Caco-2 (cell line): ENCODE measurements at regions not wholly inside any gene's neighbourhood (a gene's known extent, or its start where the extent isn't known, plus 50 kb on each side); places are given as distances from the start of the nearest gene placed in this dataset.

Experiments
- BruUV-seq: library from RNA; stranded (reverse); fragments of 400-500 nt; replicated peaks from 2 replicates; lab custom pipeline; 2021; lab: Mats Ljungman, UMichigan
- CTCF ChIA-PET: fragments of 300-600 bp; sonication (Branson Sonifier 250); formaldehyde crosslinking; loops from one replicate; lab custom pipeline; 2022; ENCODE audit warnings: antibody characterized with exemption; lab: Charles Lee
- POLR2A ChIA-PET: fragments of 300-600 bp; sonication (Branson Sonifier 250); formaldehyde crosslinking; loops from one replicate; lab custom pipeline; 2022; ENCODE audit warnings: antibody characterized with exemption; lab: Charles Lee
- DNase-seq, 2 experiments: peaks; one replicate each; pipeline versions ENCODE4 v3.0.0 to v3.0.0-alpha.2; 2020 to 2022
- H3K27me3 ChIP-seq: replicated peaks from 2 replicates; pipeline ENCODE4 v1.6.0; 2011; ENCODE audit warnings: low read length; ENCODE audit not compliant: control insufficient read depth, insufficient read depth
- H3K36me3 ChIP-seq: 2 replicates; pipeline ENCODE4 v1.5.1; 2011; ENCODE audit warnings: low read length; ENCODE audit not compliant: control insufficient read depth, insufficient read depth
- H3K4me1 ChIP-seq: fragments of 250-450 bp; sonication (Bioruptor Pico); 2 replicates; pipeline ENCODE4 v1.5.1; 2020; ENCODE audit warnings: mild to moderate bottlenecking
- H3K4me3 ChIP-seq: 2 replicates; pipeline ENCODE4 v1.5.1; 2011; ENCODE audit warnings: low read depth, mild to moderate bottlenecking, control low read depth, low read length
- H3K9me3 ChIP-seq: fragments of 250-450 bp; sonication (Bioruptor Pico); 2 replicates; pipeline ENCODE4 v1.5.1; 2020; ENCODE audit warnings: mild to moderate bottlenecking, moderate library complexity
- H3K27ac Mint-ChIP-seq: one replicate; pipeline ENCODE4 v1.8.0; 2022; ENCODE audit warnings: mixed read lengths; ENCODE audit not compliant: unreplicated experiment
- H3K27me3 Mint-ChIP-seq: one replicate; pipeline ENCODE4 v1.8.0; 2022; ENCODE audit warnings: mixed read lengths; ENCODE audit not compliant: insufficient read depth, unreplicated experiment
- H3K36me3 Mint-ChIP-seq: one replicate; pipeline ENCODE4 v1.8.0; 2022; ENCODE audit warnings: mild to moderate bottlenecking, mixed read lengths; ENCODE audit not compliant: insufficient read depth, unreplicated experiment
- H3K4me1 Mint-ChIP-seq: one replicate; pipeline ENCODE4 v1.8.0; 2022; ENCODE audit warnings: low read depth, mixed read lengths; ENCODE audit not compliant: unreplicated experiment
- H3K4me3 Mint-ChIP-seq: one replicate; pipeline ENCODE4 v1.8.0; 2022; ENCODE audit warnings: mild to moderate bottlenecking, moderate library complexity, mixed read lengths; ENCODE audit not compliant: unreplicated experiment
- H3K9me3 Mint-ChIP-seq: one replicate; pipeline ENCODE4 v1.8.0; 2022; ENCODE audit warnings: mixed read lengths; ENCODE audit not compliant: unreplicated experiment
- intact Hi-C: fragments of 100-400 bp; cut with micrococcal nuclease; formaldehyde crosslinking; loops from one replicate; pipeline ENCODE4 v1.10.0; 2022; ENCODE audit not compliant: unreplicated experiment
- TF ChIP-seq, protein P1 (sequence below), 2 experiments: fragments of 200-600 bp in 1 of 2; IDR thresholded peaks; 1 replicate in 1 of 2; 2 replicates in 1 of 2; pipeline versions ENCODE4 v1.5.1 to v1.8.0; 2011 to 2022; ENCODE audit warnings: antibody characterized with exemption in 1 of 2, control low read depth in 1 of 2, inconsistent platforms in 1 of 2, low read depth in 1 of 2, low read length in 1 of 2, mild to moderate bottlenecking in 1 of 2, moderate library complexity in 1 of 2; ENCODE audit not compliant: insufficient read depth in 1 of 2, severe bottlenecking in 1 of 2, unreplicated experiment in 1 of 2

GRCh38 chr4:134024251-134024650 is 177.3 kb downstream of the PABPC4L start:
- Histone ChIP-seq H3K27me3 (no peaks in the 10 kb centered on the region), H3K4me3 (no peak overlapping the region), H3K36me3 (no peaks in the 10 kb centered on the region), H3K4me1 (no peaks in the 10 kb centered on the region), H3K9me3 (no peaks in the 10 kb centered on the region)
- BruUV-seq: no TSS peak
- ChIA-PET POLR2A (no interaction called here), CTCF (no interaction called here)
- Mint-ChIP-seq H3K36me3 (no peaks in the 10 kb centered on the region), H3K4me1 (no peaks in the 10 kb centered on the region), H3K27me3 (no peaks in the 10 kb centered on the region), H3K4me3 (no peak overlapping the region), H3K9me3 (no peaks in the 10 kb centered on the region), H3K27ac (no peak overlapping the region)
- intact Hi-C loops: loop anchor here (2.0 to 10.0 kb wide), 3 partner anchors 49 to 753 kb away; no protein-coding TSS in a partner anchor
- TF ChIP-seq, protein P1, sequence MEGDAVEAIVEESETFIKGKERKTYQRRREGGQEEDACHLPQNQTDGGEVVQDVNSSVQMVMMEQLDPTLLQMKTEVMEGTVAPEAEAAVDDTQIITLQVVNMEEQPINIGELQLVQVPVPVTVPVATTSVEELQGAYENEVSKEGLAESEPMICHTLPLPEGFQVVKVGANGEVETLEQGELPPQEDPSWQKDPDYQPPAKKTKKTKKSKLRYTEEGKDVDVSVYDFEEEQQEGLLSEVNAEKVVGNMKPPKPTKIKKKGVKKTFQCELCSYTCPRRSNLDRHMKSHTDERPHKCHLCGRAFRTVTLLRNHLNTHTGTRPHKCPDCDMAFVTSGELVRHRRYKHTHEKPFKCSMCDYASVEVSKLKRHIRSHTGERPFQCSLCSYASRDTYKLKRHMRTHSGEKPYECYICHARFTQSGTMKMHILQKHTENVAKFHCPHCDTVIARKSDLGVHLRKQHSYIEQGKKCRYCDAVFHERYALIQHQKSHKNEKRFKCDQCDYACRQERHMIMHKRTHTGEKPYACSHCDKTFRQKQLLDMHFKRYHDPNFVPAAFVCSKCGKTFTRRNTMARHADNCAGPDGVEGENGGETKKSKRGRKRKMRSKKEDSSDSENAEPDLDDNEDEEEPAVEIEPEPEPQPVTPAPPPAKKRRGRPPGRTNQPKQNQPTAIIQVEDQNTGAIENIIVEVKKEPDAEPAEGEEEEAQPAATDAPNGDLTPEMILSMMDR (IDR thresholded peaks at IDR 0.05; ENCODE audit: insufficient read depth in 1 of 2, low read depth in 1 of 2, low read length in 1 of 2, severe bottlenecking in 1 of 2, unreplicated experiment in 1 of 2): peak; percentile 43 to 44
- DNase-seq: peak; percentile 18 to 38

DNA sequence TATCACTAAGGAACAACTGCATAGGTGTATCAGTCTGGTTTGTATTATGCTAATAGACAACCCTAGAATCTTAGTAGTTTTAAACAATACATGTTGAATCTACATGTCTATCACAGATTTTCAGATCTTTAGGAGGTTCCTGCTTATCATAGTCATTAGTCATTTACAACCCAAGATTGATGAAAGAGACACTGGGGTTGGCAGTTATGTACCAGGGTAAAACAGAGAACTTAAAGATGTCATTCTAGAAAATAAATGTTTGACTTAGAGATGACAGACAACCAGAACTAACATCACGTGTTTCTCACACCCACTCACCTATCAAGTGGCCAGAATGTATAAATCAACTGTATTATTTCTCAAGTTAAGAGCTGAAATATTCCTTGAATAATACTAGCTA is 181.9 kb downstream of the PABPC4L start:
- no peaks in the 10 kb centered on the region for H3K36me3 Mint-ChIP-seq
- no peak overlapping the region for H3K4me3 ChIP-seq
- no peaks in the 10 kb centered on the region for H3K4me1 Mint-ChIP-seq
- TF ChIP-seq, protein P1 (IDR thresholded peaks at IDR 0.05; ENCODE audit: insufficient read depth in 1 of 2, low read depth in 1 of 2, low read length in 1 of 2, severe bottlenecking in 1 of 2, unreplicated experiment in 1 of 2): no peak
- H3K4me1 ChIP-seq: no peaks in the 10 kb centered on the region
- no peak overlapping the region for H3K4me3 Mint-ChIP-seq
- no peaks in the 10 kb centered on the region for H3K9me3 ChIP-seq
- no peaks in the 10 kb centered on the region for H3K27me3 Mint-ChIP-seq
- H3K36me3 ChIP-seq: no peaks in the 10 kb centered on the region
- ChIA-PET POLR2A (no interaction called here), CTCF (no interaction called here)
- H3K27ac Mint-ChIP-seq: no peak overlapping the region
- intact Hi-C loops: loop anchor here (5.0 to 10.0 kb wide), 2 partner anchors 445 to 758 kb away; no protein-coding TSS in a partner anchor
- BruUV-seq: no TSS peak
- H3K9me3 Mint-ChIP-seq: no peaks in the 10 kb centered on the region
- H3K27me3 ChIP-seq: no peaks in the 10 kb centered on the region
- no peak for DNase-seq

GRCh38 chr4:134018846-134019245 is 182.7 kb downstream of the PABPC4L start:
- Histone ChIP-seq H3K4me3 (no peak overlapping the region), H3K4me1 (no peaks in the 10 kb centered on the region), H3K36me3 (no peaks in the 10 kb centered on the region), H3K27me3 (no peaks in the 10 kb centered on the region), H3K9me3 (no peaks in the 10 kb centered on the region)
- TF ChIP-seq, protein P1 (IDR thresholded peaks at IDR 0.05; ENCODE audit: insufficient read depth in 1 of 2, low read depth in 1 of 2, low read length in 1 of 2, severe bottlenecking in 1 of 2, unreplicated experiment in 1 of 2): no peak
- Mint-ChIP-seq H3K4me3 (no peak overlapping the region), H3K36me3 (no peaks in the 10 kb centered on the region), H3K4me1 (peaks cover 4% of the 10 kb centered on the region), H3K9me3 (peaks cover 3% of the 10 kb centered on the region), H3K27ac (no peak overlapping the region), H3K27me3 (no peaks in the 10 kb centered on the region)
- DNase-seq: no peak
- POLR2A ChIA-PET: no interaction called here
- CTCF ChIA-PET: no interaction called here
- BruUV-seq: no TSS peak
- intact Hi-C loops: no loop called here
